HepG2 (cell line): ENCODE measurements at regions not wholly inside any gene's neighbourhood (a gene's known extent, or its start where the extent isn't known, plus 50 kb on each side); places are given as distances from the start of the nearest gene placed in this dataset.
A peak's percentile ranks its signal among the peaks of the same experiment; 100 is the strongest.

Source experiments
- ATAC-seq: fragments of 200-7000 bp; cut with Tn5 transposase; 3 replicates; pipeline ENCODE4 v1.9.1; 2020; ENCODE audit warnings: mild to moderate bottlenecking, moderate library complexity
- BruUV-seq: library from RNA; stranded (reverse); fragments of 400-500 nt; replicated peaks from 2 replicates; lab custom pipeline; 2021; lab: Mats Ljungman, UMichigan
- CTCF ChIA-PET: fragments of 300-600 bp; formaldehyde crosslinking; extraction: SDS; loops from one replicate; lab custom pipeline; 2021; ENCODE audit warnings: low total read pairs, inconsistent platforms, low intra/inter-chr PET ratio; lab: Yijun Ruan, JAX
- POLR2A ChIA-PET: fragments of 350-600 bp; sonication (Branson Sonifier 250); formaldehyde crosslinking; loops from one replicate; lab custom pipeline; 2020; ENCODE audit warnings: antibody characterized with exemption, inconsistent platforms; lab: Yijun Ruan, JAX
- DNase-seq: peaks from one replicate; pipeline ENCODE4 v3.0.0-alpha.2; 2015; ENCODE audit warnings: low spot score
- FAIRE-seq: peaks from 3 replicates; lab custom pipeline; 2011; peaks lifted over from hg19 to GRCh38; lab: Jason Lieb, UNC
- H2AFZ ChIP-seq: one replicate; pipeline ENCODE4 v1.6.1; 2011; ENCODE audit warnings: low read length, inconsistent platforms
- H3K27ac ChIP-seq: fragments of 300-600 bp; 3 replicates; pipeline ENCODE4 v1.8.0; 2011; ENCODE audit warnings: mixed run types, mild to moderate bottlenecking, mixed read lengths, low read length, inconsistent platforms; ENCODE audit not compliant: insufficient read depth; ENCODE audit errors: extremely low read length
- H3K27me3 ChIP-seq, 2 experiments: fragments of 200-600 bp in 1 of 2; 2 replicates in 1 of 2; 3 replicates in 1 of 2; pipeline versions ENCODE4 v1.6.0 to v1.8.0; 2011; ENCODE audit warnings: low read length in 2 of 2, mild to moderate bottlenecking in 2 of 2, moderate library complexity in 2 of 2, inconsistent platforms in 1 of 2; ENCODE audit not compliant: insufficient read depth in 2 of 2, control insufficient read depth in 1 of 2
- H3K36me3 ChIP-seq, 2 experiments: fragments of 200-600 bp in 1 of 2; replicated peaks in 1 of 2; 2 replicates in 1 of 2; 3 replicates in 1 of 2; pipeline versions ENCODE4 v1.5.1 to v1.8.0; 2011; ENCODE audit warnings: low read length in 2 of 2, inconsistent platforms in 1 of 2; ENCODE audit not compliant: insufficient read depth in 2 of 2, control insufficient read depth in 1 of 2
- H3K4me1 ChIP-seq: 2 replicates; pipeline ENCODE4 v1.5.1; 2012; ENCODE audit warnings: low read length, inconsistent platforms; ENCODE audit not compliant: insufficient read depth
- H3K4me2 ChIP-seq: 2 replicates; pipeline ENCODE4 v1.6.0; 2011; ENCODE audit warnings: low read depth, low read length, inconsistent platforms
- H3K4me3 ChIP-seq, 3 experiments: fragments of 200-600 bp in 1 of 3; sonication (generic), shearing (Covaris generic) in 1 of 3; replicated peaks in 1 of 3; 2 replicates each; pipeline ENCODE4 v1.5.1; 2011 to 2016; ENCODE audit warnings: low read length in 3 of 3, inconsistent platforms in 2 of 3, low read depth in 2 of 3, mild to moderate bottlenecking in 2 of 3, control low read depth in 1 of 3, mixed read lengths in 1 of 3; ENCODE audit not compliant: insufficient read depth in 1 of 3
- H3K79me2 ChIP-seq: one replicate; pipeline ENCODE4 v1.6.1; 2011; ENCODE audit warnings: low read length, inconsistent platforms; ENCODE audit not compliant: insufficient read depth
- H3K9ac ChIP-seq: 2 replicates; pipeline ENCODE4 v1.6.0; 2011; ENCODE audit warnings: mild to moderate bottlenecking, low read depth, low read length, inconsistent platforms; ENCODE audit not compliant: insufficient read depth
- H3K9me3 ChIP-seq: 2 replicates; pipeline ENCODE4 v1.5.1; 2012; ENCODE audit warnings: mild to moderate bottlenecking, low read length
- H4K20me1 ChIP-seq: 2 replicates; pipeline ENCODE4 v1.6.0; 2011; ENCODE audit warnings: inconsistent platforms, mild to moderate bottlenecking, low read length, moderate library complexity; ENCODE audit not compliant: insufficient read depth
- BRCA1 ChIP-seq: sonication (generic); formaldehyde crosslinking; IDR thresholded peaks from 2 replicates; pipeline ENCODE4 v1.4.0; 2020; ENCODE audit warnings: missing genetic modification reagents
- CREM ChIP-seq, 2 experiments: sonication (generic) in 1 of 2; formaldehyde crosslinking in 1 of 2; IDR thresholded peaks; 2 replicates each; pipeline versions ENCODE4 v1.4.0 to v1.6.1; 2016 to 2020; ENCODE audit warnings: antibody characterized with exemption in 1 of 2, mild to moderate bottlenecking in 1 of 2, missing genetic modification reagents in 1 of 2
- E2F5 ChIP-seq: sonication (generic); formaldehyde crosslinking; conservative IDR thresholded peaks from 2 replicates; pipeline ENCODE4 v1.4.0; 2020; ENCODE audit warnings: missing genetic modification reagents
- GFI1 ChIP-seq: sonication (generic); formaldehyde crosslinking; IDR thresholded peaks from 2 replicates; pipeline ENCODE4 v1.5.0; 2020; ENCODE audit warnings: missing genetic modification reagents, mild to moderate bottlenecking, borderline replicate concordance
- HNF4G ChIP-seq, 2 experiments: sonication (generic) in 1 of 2; formaldehyde crosslinking in 1 of 2; IDR thresholded peaks; 2 replicates each; pipeline versions ENCODE4 v1.4.0 to v1.6.1; 2011 to 2020; ENCODE audit warnings: borderline replicate concordance in 2 of 2, low read depth in 2 of 2, mild to moderate bottlenecking in 2 of 2, low read length in 1 of 2, missing genetic modification reagents in 1 of 2, moderate library complexity in 1 of 2
- MAFF ChIP-seq: IDR thresholded peaks from 2 replicates; pipeline ENCODE4 v1.6.1; 2011; ENCODE audit warnings: low read depth, low read length, improper control_type of control experiment
- MAFK ChIP-seq, 2 experiments: IDR thresholded peaks in 1 of 2; conservative IDR thresholded peaks in 1 of 2; 2 replicates each; pipeline ENCODE4 v1.6.1; 2011; ENCODE audit warnings: improper control_type of control experiment in 2 of 2, low read length in 2 of 2
- SNAI1 ChIP-seq: sonication (generic); formaldehyde crosslinking; IDR thresholded peaks from 2 replicates; pipeline ENCODE4 v1.5.0; 2020; ENCODE audit warnings: mild to moderate bottlenecking, missing genetic modification reagents, borderline replicate concordance
- SOX6 ChIP-seq, 2 experiments: fragments of 450-650 bp in 1 of 2; sonication (generic) in 1 of 2; formaldehyde crosslinking in 1 of 2; IDR thresholded peaks; 2 replicates each; pipeline versions ENCODE4 v1.4.0 to v1.6.1; 2017 to 2020; ENCODE audit warnings: antibody characterized with exemption in 1 of 2, mild to moderate bottlenecking in 1 of 2, missing genetic modification reagents in 1 of 2
- TAF1 ChIP-seq: sonication (generic); formaldehyde crosslinking; IDR thresholded peaks from 2 replicates; pipeline ENCODE4 v1.4.0; 2020; ENCODE audit warnings: missing genetic modification reagents
- ZHX1 ChIP-seq: sonication (generic); formaldehyde crosslinking; IDR thresholded peaks from 2 replicates; pipeline ENCODE4 v1.8.1; 2022; ENCODE audit warnings: low read depth, mild to moderate bottlenecking, missing genetic modification reagents
- ZNF235 ChIP-seq: sonication (generic); formaldehyde crosslinking; IDR thresholded peaks from 2 replicates; pipeline ENCODE4 v1.8.1; 2023; ENCODE audit warnings: mild to moderate bottlenecking, missing genetic modification reagents, borderline replicate concordance
- ZNF569 ChIP-seq: sonication (generic); formaldehyde crosslinking; IDR thresholded peaks from 2 replicates; pipeline ENCODE4 v1.5.0; 2020; ENCODE audit warnings: mild to moderate bottlenecking, missing genetic modification reagents, moderate library complexity, borderline replicate concordance
- ZNF572 ChIP-seq: sonication (generic); formaldehyde crosslinking; IDR thresholded peaks from 2 replicates; pipeline ENCODE4 v1.5.1; 2020; ENCODE audit warnings: mild to moderate bottlenecking, missing genetic modification reagents
- ZNF652 ChIP-seq: IDR thresholded peaks from 2 replicates; pipeline ENCODE4 v1.6.1; 2016; ENCODE audit warnings: low read depth, borderline replicate concordance
- ZNF703 ChIP-seq: sonication (generic); formaldehyde crosslinking; IDR thresholded peaks from 2 replicates; pipeline ENCODE4 v1.5.1; 2020; ENCODE audit warnings: missing genetic modification reagents, mild to moderate bottlenecking, moderate library complexity, borderline replicate concordance
- WGBS: methylation state at CpG from one replicate; pipeline ENCODE4 v1.1.6; 2017; ENCODE audit warnings: low lambda C conversion rate; 5-methylcytosine and 5-hydroxymethylcytosine counted together
- in situ Hi-C: cut with HindIII; loops from 2 replicates; pipeline ENCODE4 v1.10.0; 2017; ENCODE audit warnings: low pct_unique_long_range_greater_than_20kb; ENCODE audit not compliant: extremely low pct_ligation_motif_present
- intact Hi-C: fragments of 100-400 bp; cut with micrococcal nuclease; formaldehyde crosslinking; loops from one replicate; pipeline ENCODE4 v1.10.0; 2022; ENCODE audit not compliant: unreplicated experiment

DNA sequence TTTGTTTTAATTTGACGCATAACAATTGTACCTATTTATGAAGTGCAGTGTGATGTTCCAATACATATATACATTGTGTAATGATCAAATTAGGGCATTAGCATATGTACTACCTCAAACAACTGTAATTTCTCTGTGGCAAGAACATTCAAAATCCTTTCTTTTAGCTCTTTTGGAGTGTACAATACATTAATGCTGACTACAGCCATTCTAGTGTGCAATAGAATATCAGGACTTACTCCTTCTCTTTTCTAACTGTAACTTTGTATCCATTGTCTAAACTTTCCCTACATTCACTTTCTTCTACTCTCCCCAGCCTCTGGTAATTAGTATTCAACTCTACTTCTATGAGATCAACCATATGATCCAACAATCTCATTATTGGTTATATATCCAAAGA, 1177.4 kb downstream of the KCNT2 start:
- no peak for FAIRE-seq
- Histone ChIP-seq H3K4me2 (no peak overlapping the region), H3K4me3 (no peak overlapping the region), H3K9ac (no peak overlapping the region), H3K27me3 (no peaks in the 10 kb centered on the region), H3K27ac (no peak overlapping the region), H2AFZ (no peak overlapping the region), H3K79me2 (no peaks in the 10 kb centered on the region), H3K36me3 (no peaks in the 10 kb centered on the region), H3K4me1 (no peaks in the 10 kb centered on the region), H3K9me3 (no peaks in the 10 kb centered on the region), H4K20me1 (no peaks in the 10 kb centered on the region)
- 41% methylated on average over 1 of the region's 1 CpG for WGBS
- DNase-seq = no peak
- ChIA-PET POLR2A (no interaction called here), CTCF (no interaction called here)
- in situ Hi-C loops (no loop called here), intact Hi-C loops (no loop called here)
- BruUV-seq = no TSS peak
- no peak for ATAC-seq
- TF ChIP-seq HNF4G (IDR thresholded peaks at IDR 0.05; ENCODE audit: borderline replicate concordance, low read depth, low read length) = no peak
- TF ChIP-seq HNF4G (CRISPR knock-in tag; IDR thresholded peaks at IDR 0.05; ENCODE audit: borderline replicate concordance, low read depth) = no peak
- TF ChIP-seq ZNF572 (CRISPR knock-in tag) = no peak
- no peak for TF ChIP-seq ZNF235
- TF ChIP-seq MAFF = peak; percentile 33; the same call in 1 of the 2 replicates
- no peak for TF ChIP-seq TAF1 (CRISPR knock-in tag)
- TF ChIP-seq MAFK (conservative IDR thresholded peaks at IDR 0.05 in 1 of 2, IDR thresholded peaks at IDR 0.05 in 1 of 2; ENCODE audit: low read length in 2 of 2) = peak; percentile 45 to 59; a peak in 3 of 4 replicates

DNA sequence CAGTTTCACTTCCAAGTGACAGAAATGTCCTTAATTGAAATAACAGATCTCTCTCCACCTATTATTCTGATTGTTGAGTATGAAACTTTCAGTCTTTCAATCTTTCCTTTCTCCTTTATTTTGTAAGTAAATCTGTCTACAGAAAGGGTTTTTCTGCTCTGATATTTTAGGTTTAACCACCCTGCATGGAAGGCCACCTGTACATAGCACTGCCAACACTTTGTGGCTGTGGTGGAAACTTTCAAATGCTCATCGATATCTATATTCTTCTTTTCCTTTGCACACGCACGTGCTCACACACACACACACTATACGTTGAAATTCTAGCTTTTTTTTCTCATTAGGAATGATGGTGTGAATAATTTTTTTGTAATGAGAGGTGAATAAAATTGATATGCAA, 1179.3 kb downstream of the KCNT2 start:
- no peaks in the 10 kb centered on the region for H3K79me2 ChIP-seq
- intact Hi-C loops = no loop called here
- FAIRE-seq = no peak
- no peaks in the 10 kb centered on the region for H3K27me3 ChIP-seq
- H3K4me1 ChIP-seq = no peaks in the 10 kb centered on the region
- POLR2A ChIA-PET = no interaction called here
- in situ Hi-C loops = no loop called here
- no peaks in the 10 kb centered on the region for H3K9me3 ChIP-seq
- no peaks in the 10 kb centered on the region for H3K36me3 ChIP-seq
- H2AFZ ChIP-seq = no peak overlapping the region
- H4K20me1 ChIP-seq = no peaks in the 10 kb centered on the region
- H3K27ac ChIP-seq = no peak overlapping the region
- no peak overlapping the region for H3K4me2 ChIP-seq
- no peak for DNase-seq
- H3K9ac ChIP-seq = no peak overlapping the region
- no peak overlapping the region for H3K4me3 ChIP-seq
- WGBS = 0% methylated on average over 4 of the region's 4 CpGs
- no TSS peak for BruUV-seq
- no peak for ATAC-seq
- CTCF ChIA-PET = no interaction called here
- TF ChIP-seq E2F5 (CRISPR knock-in tag) = no peak
- no peak for TF ChIP-seq ZNF569
- no peak for TF ChIP-seq GFI1 (CRISPR knock-in tag)
- no peak for TF ChIP-seq SNAI1 (CRISPR knock-in tag)
- TF ChIP-seq ZNF652 (CRISPR knock-in tag) = no peak
- no peak for TF ChIP-seq CREM (IDR thresholded peaks at IDR 0.05)
- no peak for TF ChIP-seq CREM (CRISPR knock-in tag; IDR thresholded peaks at IDR 0.05)
- TF ChIP-seq BRCA1 (CRISPR knock-in tag) = no peak
- no peak for TF ChIP-seq SOX6 (IDR thresholded peaks at IDR 0.05)
- TF ChIP-seq SOX6 (CRISPR knock-in tag; IDR thresholded peaks at IDR 0.05) = no peak
- TF ChIP-seq ZHX1 (CRISPR knock-in tag) = no peak
- no peak for TF ChIP-seq ZNF703 (CRISPR knock-in tag)
